DMS79 (cell line): ENCODE measurements at regions not wholly inside any gene's neighbourhood (a gene's known extent, or its start where the extent isn't known, plus 50 kb on each side); places are given as distances from the start of the nearest gene placed in this dataset.

Experiments used
- DNase-seq: peaks from one replicate; lab custom pipeline; 2025; lab: John Stamatoyannopoulos, UW

- DNase-seq, result peak; percentile 36
Measured at GRCh38 chr9:3732077-3733038, 206.6 kb upstream of the RFX3 start.

GRCh38 chr9:3730511-3730922 lies 204.7 kb upstream of the RFX3 start:
- no peak for DNase-seq

DNA sequence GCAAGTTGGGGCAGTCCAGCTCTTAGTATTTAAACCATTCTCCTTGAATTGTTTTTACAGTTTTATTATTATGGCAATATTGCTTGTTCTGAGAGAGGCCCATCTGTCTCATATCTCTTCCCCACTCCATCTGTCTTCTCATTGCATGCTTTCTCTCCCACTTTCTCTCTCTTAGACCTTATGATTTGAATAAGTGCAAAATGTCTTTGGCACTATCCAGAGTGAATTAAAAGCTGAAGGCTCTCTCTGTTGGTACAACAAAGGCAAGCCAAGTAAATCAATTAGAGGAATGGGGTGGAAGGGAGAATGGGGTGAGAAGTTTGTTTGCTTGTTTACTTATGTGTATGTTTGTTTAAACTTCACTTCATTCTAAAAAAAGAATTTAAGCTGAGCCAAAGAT lies 195.3 kb upstream of the RFX3 start:
- DNase-seq, result no peak

DNA sequence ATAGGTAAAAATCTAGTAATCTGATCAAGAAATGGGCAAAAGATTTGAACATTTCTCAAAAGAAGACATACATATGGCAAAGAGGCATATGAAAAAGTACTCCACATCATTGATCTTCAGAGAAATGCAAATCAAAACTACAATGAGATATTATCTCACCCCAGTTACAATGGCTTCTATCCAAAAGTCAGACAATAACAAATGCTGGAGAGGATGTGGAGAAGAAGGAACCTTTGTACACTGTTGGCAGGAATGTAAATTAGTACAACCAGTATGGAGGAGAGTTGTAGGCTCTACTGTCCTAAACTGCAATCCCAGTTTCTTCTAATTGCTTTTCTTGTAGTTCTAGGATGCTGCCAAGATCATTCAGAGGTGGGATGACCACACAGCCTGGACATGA lies 193.5 kb upstream of the RFX3 start:
- DNase-seq, result no peak

- DNase-seq, result no peak
Measured at GRCh38 chr9:3716415-3716814, 190.6 kb upstream of the RFX3 start.

- peak; percentile 99 for DNase-seq
Measured at GRCh38 chr9:3708751-3709150, 182.9 kb upstream of the RFX3 start.

DNA sequence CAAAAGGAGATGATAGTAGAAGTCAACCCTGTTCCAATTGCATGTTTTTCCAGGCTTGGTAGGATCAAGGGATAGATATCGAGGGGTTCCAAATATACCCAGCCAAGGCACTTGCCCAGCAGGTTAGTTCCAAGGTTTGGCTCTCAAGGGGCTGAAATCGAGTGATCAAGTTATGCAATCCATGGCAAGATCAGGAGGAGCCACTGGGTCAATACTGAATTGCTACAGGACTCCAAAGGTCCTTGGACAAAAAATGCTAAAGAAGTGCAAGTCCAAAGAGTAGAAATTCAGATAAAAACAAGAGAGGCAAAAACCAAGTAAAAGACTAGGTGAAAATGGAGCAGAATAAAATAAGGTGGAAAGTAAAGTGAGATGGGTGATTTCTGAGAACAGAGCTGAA lies 179.1 kb upstream of the RFX3 start:
- DNase-seq, result no peak

DNA sequence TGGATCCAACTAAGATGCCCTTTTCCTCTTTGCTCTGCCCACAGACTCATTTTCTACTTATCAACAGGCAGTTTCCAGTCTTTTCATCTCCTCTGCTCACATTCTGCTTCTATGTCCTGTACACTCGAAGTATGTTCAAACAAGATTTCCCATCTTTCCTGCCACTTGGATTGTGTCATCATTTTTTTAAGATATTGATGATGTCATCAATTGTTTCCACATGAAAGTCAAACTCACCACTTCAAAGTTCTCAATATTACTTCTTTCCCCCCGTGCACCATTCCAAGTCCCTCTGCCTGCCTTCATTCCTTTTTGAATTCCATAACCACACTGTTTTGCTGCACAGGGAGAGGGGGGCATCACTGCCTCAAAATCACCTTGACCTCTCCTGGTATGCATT lies 175.0 kb upstream of the RFX3 start:
- no peak for DNase-seq

GRCh38 chr9:3699883-3700282 lies 174.1 kb upstream of the RFX3 start:
- no peak for DNase-seq

- peak; percentile 76 for DNase-seq
Measured at GRCh38 chr9:3698531-3698930, 172.7 kb upstream of the RFX3 start.

- peak; percentile 83 for DNase-seq
Measured at GRCh38 chr9:3698076-3698475, 172.3 kb upstream of the RFX3 start.

DNA sequence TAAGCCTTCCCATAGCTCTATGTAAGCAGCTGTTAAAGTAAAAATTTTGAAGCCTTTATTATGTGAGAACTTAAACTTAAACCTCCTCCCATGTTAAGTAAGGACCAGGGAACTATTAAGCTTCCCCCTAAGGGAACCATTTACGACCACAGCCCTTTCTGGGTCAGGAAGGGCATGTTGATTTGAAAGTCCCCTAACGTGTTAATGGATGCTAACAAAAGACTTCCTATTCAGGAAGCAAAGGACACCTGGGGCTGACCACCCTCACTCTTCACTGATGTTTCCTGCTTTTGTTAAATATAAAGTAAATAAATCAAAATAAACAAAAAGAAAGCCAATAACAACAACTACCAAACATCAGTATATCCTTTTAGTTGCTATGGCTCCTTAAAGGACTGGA lies 170.6 kb upstream of the RFX3 start:
- no peak for DNase-seq

- no peak for DNase-seq
Measured at GRCh38 chr9:3692606-3693005, 166.8 kb upstream of the RFX3 start.

DNA sequence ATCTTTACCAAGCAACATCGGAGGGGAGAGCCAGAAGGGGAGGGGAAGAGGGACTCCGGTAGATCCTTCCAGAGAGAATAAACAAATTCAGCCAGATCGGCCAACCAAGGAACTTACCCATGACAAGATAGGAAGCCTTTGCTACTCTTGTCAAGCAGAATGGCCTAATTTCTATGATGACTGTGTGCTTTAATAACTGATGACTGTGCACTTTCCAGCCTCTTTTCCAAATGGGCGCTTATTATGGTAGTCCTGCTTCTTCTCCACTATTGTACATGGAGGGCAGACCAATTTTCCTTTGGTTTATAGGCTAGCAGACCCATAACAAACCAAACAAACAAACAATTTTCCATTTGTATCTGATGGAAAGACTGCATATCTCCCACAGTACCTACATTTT lies 163.8 kb upstream of the RFX3 start:
- no peak for DNase-seq

DNA sequence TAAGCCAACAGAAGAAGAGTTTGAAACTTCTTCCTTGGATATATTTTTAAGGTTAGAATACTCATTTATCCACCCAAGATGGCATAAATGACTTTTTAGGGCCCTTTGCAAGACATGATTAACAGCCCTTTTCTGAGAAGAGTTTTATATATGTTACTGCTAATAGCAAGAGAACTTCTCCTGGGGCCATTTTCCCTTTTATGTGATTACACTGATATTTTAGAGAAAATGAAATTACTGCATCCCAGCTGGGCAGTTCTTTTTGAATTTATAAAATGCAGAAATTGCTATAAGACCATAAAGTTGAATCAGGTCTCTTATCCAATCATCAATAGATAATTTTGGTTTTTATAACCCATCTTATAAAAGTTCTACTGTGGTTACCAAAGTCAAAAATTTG lies 161.3 kb upstream of the RFX3 start:
- no peak for DNase-seq

DNA sequence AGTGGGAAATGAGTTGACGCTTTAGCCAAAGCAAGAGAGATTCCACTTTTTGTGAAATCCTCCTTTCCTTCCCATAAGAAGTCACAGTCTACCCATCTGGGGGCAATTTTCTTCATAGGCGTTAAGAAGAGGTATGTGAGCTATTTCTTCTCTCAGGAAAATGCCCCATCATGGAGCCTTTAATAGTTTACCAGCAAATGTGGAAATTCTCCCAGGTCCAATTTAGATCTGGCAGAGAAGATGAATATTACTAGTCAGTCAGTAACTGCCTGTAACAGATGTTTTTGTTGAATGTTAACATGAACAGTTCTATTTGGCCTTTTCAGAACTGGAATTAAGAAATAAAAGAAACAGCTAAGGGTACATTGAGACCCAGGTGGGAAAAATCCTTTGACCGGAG lies 156.4 kb upstream of the RFX3 start:
- no peak for DNase-seq

DNA sequence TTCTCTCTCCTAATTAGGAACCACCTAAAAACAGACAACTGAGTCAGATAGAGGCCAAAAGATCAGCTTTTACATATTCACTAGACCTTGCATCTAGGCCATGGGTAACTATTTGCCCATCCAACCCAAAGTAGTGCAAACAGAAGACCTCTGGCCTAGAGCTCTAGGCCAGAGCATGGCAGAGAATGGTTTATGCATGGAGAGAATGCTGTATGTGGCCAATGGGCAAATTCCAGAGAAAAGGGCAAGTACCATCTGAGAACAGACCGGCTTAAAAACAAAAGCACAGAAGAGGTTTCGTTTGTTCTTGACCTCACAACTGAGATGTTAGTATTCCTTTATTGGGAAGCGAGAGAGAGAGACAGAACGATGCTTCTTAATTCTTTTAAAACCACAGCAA lies 151.7 kb upstream of the RFX3 start:
- DNase-seq, result no peak

GRCh38 chr9:3676766-3677165 lies 151.0 kb upstream of the RFX3 start:
- DNase-seq, result no peak

DNA sequence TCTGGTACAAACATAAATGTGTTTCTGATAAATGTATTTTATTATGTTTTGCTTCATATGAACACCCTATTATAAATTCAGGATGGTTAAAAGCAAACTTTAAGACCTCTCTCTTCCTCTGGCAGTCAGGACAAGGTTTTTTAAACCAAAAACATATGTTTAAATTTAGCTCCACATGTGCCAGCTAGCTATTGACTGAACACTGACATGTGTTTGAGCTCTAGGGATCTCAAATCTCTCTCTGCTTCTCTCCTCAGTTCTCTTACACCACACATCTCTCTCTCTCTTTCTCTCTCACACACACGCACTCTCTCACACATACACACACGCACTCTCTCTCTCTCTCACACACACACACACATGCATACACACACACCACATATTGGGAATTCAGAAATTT lies 150.1 kb upstream of the RFX3 start:
- no peak for DNase-seq

DNA sequence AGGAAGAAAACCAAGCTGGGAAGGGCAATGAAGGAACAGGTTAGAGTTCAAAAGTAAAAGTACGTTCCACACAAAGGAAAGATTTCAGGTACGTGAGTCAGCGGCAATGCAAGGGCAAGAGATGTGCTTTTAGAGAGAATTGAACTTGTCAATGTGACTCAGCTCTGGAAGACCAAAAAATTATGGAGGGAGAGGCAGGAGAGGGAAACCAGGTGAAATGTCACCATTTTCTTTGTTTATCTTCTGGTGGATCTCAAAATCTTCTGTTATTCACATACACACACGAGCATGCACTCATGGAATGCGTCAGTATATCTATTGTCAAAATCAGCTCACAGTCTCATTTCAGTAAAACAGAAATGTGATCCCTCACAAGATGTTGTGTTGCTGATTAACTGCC lies 148.8 kb upstream of the RFX3 start:
- no peak for DNase-seq

- no peak for DNase-seq
Measured at GRCh38 chr9:3672399-3672798, 146.6 kb upstream of the RFX3 start.

- DNase-seq, result no peak
Measured at GRCh38 chr9:3664044-3664443, 138.2 kb upstream of the RFX3 start.

DNA sequence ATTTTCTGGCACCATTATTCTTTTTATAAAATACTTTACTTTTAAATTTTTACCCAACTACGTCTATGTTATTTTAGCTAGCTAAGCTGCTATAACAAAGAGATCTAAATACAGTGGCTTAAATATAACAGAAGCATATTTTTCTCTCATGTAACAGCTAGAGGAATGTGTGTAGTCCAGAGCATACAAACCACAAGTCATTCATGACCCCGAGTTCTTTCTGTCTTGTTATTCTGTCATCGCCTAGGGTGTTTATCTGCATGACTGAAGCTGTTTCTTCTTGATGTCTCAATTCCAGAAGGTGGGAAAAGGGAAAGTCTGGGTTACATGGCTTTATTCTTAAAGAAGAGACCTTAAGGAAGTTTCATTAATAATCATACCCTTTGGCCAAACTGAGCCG lies 136.9 kb upstream of the RFX3 start:
- DNase-seq, result no peak

DNA sequence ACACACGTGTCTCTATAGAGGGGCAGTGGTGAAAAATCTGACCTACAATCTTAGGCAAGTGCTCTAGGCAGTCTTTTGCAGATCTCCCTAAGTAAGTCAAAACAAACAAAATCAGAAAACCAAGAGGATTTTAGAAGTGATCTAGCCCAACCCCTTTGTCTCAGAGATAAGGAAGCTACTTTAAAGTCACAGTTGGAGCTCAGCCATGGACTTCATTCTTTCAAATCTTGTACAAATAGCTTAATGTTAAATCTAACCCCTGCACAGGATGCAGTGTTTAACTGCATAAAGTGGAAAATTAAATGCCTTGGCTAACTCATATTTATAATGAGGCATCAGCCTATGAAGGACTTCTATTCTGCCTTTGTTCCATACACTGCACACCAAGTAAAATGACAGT lies 135.1 kb upstream of the RFX3 start:
- no peak for DNase-seq
